ENCODE measurements at regions not wholly inside any gene's neighbourhood (a gene's known extent, or its start where the extent isn't known, plus 50 kb on each side); places are given as distances from the start of the nearest gene placed in this dataset.

DNA sequence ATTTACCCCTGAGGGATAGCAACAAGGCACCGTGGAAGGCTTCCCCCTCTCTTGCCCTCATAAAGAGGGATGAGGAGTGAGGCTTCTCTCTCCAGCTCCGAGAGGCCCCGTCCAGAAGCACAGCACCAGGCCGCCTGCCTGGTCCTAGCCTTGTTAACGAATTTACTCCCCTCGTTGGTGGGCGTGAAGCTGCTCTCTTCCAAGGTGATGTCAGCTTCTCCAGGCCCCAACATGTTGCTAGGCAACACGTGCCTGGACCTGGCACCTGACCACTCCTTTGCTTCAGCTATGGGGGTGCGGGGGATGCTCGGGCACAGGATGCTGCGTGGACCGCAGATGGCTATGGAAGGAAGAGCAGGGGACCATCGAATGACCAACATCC is 135.2 kb upstream of the MGMT start:
- H3K36me3 ChIP-seq (replicated peaks in 1 of 2; ENCODE audit: control insufficient read depth in 1 of 2, insufficient read depth in 2 of 2, low read length in 1 of 2): no peaks in the 10 kb centered on the region
- H3K27me3 ChIP-seq (ENCODE audit: insufficient read depth): no peaks in the 10 kb centered on the region
- H3F3A ChIP-seq (replicated peaks; ENCODE audit: insufficient read depth): no peaks in the 10 kb centered on the region
- POLR2A ChIA-PET: no interaction called here
- no peaks in the 10 kb centered on the region for H3K79me2 ChIP-seq (ENCODE audit: insufficient read depth)
- DNase-seq: no peak
- H3K27ac ChIP-seq (ENCODE audit: low read depth in 2 of 2, low read length in 1 of 2): no peak overlapping the region
- CTCF ChIA-PET: interaction anchor here (0.6 to 2.6 kb wide), 10 partner anchors 14 to 1254 kb away, joined by 3 to 8 read pairs (median 3); no protein-coding TSS in a partner anchor
- TF ChIP-seq IRF3 (IDR thresholded peaks at IDR 0.05; ENCODE audit: low read depth, low read length) (no peak), RFX5 (IDR thresholded peaks at IDR 0.05; ENCODE audit: low read length) (no peak), ELF1 (IDR thresholded peaks at IDR 0.05) (no peak), PBX3 (IDR thresholded peaks at IDR 0.05) (no peak), MEF2A (IDR thresholded peaks at IDR 0.05; ENCODE audit: borderline replicate concordance, low read depth) (no peak), USF1 (IDR thresholded peaks at IDR 0.05; ENCODE audit: borderline replicate concordance, low read depth) (no peak), USF2 (IDR thresholded peaks at IDR 0.05; ENCODE audit: borderline replicate concordance, low read depth, low read length) (no peak), JUND (IDR thresholded peaks at IDR 0.05) (no peak), POLR2AphosphoS5 (IDR thresholded peaks at IDR 0.05; ENCODE audit: low read depth, low read length) (no peak), TEAD4 (IDR thresholded peaks at IDR 0.05; ENCODE audit: borderline replicate concordance, insufficient read depth) (no peak), YY1 (IDR thresholded peaks at IDR 0.05; ENCODE audit: low read depth) (no peak), SIN3A (IDR thresholded peaks at IDR 0.05; ENCODE audit: borderline replicate concordance, low read depth, low read length) (no peak), CTCF (IDR thresholded peaks at IDR 0.05) (no peak)
- TF ChIP-seq, protein P1, sequence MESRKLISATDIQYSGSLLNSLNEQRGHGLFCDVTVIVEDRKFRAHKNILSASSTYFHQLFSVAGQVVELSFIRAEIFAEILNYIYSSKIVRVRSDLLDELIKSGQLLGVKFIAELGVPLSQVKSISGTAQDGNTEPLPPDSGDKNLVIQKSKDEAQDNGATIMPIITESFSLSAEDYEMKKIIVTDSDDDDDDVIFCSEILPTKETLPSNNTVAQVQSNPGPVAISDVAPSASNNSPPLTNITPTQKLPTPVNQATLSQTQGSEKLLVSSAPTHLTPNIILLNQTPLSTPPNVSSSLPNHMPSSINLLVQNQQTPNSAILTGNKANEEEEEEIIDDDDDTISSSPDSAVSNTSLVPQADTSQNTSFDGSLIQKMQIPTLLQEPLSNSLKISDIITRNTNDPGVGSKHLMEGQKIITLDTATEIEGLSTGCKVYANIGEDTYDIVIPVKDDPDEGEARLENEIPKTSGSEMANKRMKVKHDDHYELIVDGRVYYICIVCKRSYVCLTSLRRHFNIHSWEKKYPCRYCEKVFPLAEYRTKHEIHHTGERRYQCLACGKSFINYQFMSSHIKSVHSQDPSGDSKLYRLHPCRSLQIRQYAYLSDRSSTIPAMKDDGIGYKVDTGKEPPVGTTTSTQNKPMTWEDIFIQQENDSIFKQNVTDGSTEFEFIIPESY (IDR thresholded peaks at IDR 0.05; ENCODE audit: borderline replicate concordance, low read depth): no peak
- no peaks in the 10 kb centered on the region for H3K9me2 ChIP-seq
- no peaks in the 10 kb centered on the region for H4K20me1 ChIP-seq (ENCODE audit: insufficient read depth)
- no peak overlapping the region for H2AFZ ChIP-seq (ENCODE audit: low read depth)
- no peaks in the 10 kb centered on the region; a peak in 1 of 4 replicates for H3K4me1 ChIP-seq (ENCODE audit: control insufficient read depth in 1 of 2, insufficient read depth in 2 of 2, low read depth in 1 of 2, low read length in 1 of 2)
- WGBS (ENCODE audit: low lambda C conversion rate): 49% methylated on average over 11 of the region's 13 CpGs
- no peak overlapping the region for H3K9ac ChIP-seq
- H3K9me3 ChIP-seq: no peaks in the 10 kb centered on the region
- no peak overlapping the region for H3K4me3 ChIP-seq (ENCODE audit: low read depth in 2 of 2, low read length in 1 of 2)
- H3K4me2 ChIP-seq: no peak overlapping the region
